ENCODE measurements at regions not wholly inside any gene's neighbourhood (a gene's known extent, or its start where the extent isn't known, plus 50 kb on each side); places are given as distances from the start of the nearest gene placed in this dataset.

DNA sequence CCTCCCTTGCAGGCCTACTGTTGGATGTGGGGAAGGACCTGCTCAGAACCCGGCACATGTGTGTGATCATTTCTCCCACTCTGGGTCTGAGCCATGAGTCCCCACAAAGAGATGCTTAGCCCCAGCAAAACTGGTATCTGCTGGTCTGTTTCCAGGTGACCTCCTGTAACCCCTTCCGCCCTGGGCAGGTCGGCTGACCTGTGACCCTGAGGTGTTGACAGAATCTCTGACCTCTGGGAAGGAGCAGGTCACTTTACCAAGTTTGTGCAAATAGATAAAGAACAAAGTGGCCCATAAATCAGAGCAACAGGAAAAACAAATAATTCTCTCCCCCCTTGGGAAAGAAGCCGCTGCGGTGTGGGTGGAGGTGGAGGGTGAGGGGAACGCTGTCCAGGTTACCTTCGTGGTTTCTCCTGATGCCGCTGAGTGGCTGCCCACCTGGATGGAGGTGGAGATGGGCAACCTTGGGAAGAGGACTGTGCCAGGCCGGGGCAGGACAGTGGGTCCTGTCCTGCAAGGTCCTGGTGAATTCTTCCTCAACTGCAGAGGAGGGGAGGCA, 174.0 kb upstream of the MYCN start:
- ATAC-seq (no peak), DNase-seq (ENCODE audit: low read depth in 1 of 2, low spot score in 1 of 2) (no peak), FAIRE-seq (no peak)
- WGBS (ENCODE audit: missing lambda C conversion rate), result 74% methylated on average over 9 of the region's 9 CpGs
- TF ChIP-seq BHLHE40 (IDR thresholded peaks at IDR 0.05; ENCODE audit: low read depth, low read length), result no peak
- TF ChIP-seq ESRRA (IDR thresholded peaks at IDR 0.05; ENCODE audit: borderline replicate concordance, low read length), result no peak
- no peak for TF ChIP-seq NPAS2 (CRISPR knock-in tag; IDR thresholded peaks at IDR 0.05; ENCODE audit: borderline replicate concordance)
- TF ChIP-seq GATA3 (IDR thresholded peaks at IDR 0.05; ENCODE audit: borderline replicate concordance), result no peak
- no peak for TF ChIP-seq ZNF302 (CRISPR knock-in tag; IDR thresholded peaks at IDR 0.05)
- TF ChIP-seq, protein P1, sequence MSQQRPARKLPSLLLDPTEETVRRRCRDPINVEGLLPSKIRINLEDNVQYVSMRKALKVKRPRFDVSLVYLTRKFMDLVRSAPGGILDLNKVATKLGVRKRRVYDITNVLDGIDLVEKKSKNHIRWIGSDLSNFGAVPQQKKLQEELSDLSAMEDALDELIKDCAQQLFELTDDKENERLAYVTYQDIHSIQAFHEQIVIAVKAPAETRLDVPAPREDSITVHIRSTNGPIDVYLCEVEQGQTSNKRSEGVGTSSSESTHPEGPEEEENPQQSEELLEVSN (IDR thresholded peaks at IDR 0.05; ENCODE audit: borderline replicate concordance, low read depth), result no peak
- no peak for TF ChIP-seq USF2 (IDR thresholded peaks at IDR 0.05)
- Histone ChIP-seq H3K4me1 (no peaks in the 10 kb centered on the region), H3K27ac (no peak overlapping the region), H3K4me2 (no peak overlapping the region), H3K9me3 (no peaks in the 10 kb centered on the region), H3K4me3 (no peak overlapping the region)
- POLR2A ChIA-PET, result no interaction called here
- CTCF ChIA-PET, result no interaction called here

DNA sequence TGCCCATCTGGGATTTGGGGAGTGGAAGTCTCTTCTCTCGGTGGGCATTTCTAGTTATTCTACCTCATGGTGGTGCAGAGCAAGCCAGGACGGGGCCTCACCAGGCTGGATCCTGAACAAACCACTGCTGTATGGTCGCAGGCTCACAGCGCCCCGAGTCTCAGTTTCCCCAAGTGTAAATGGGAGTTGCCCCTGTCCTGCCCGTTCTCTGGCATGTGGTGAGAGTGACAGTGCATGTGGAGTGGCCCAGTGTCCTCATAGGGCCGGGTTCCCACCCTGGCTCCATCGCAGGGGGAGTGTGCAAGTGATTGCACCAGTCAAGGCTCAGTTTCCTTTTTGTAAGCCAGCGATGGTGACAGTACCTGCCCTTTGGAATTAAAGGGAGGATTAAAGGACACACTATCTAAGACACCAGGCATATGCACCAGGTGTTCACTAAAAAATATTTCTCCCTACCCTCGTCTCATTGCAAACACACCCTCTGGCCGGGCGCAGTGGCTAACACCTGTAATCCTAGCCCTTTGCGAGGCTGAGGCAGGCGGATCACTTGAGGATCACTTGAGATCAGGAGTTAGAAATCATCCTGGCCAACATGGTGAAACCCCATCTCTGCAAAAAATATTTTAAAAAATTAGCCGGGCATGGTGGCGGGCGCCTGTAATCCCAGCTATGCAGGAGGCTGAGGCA, 173.3 kb upstream of the MYCN start:
- H3K4me1 ChIP-seq, result no peaks in the 10 kb centered on the region
- TF ChIP-seq, protein P2, sequence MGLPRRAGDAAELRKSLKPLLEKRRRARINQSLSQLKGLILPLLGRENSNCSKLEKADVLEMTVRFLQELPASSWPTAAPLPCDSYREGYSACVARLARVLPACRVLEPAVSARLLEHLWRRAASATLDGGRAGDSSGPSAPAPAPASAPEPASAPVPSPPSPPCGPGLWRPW (IDR thresholded peaks at IDR 0.05), result no peak
- TF ChIP-seq FOSB (CRISPR knock-in tag; IDR thresholded peaks at IDR 0.05), result no peak
- TF ChIP-seq NR3C1 (IDR thresholded peaks at IDR 0.05), result no peak
- TF ChIP-seq ZNF302 (CRISPR knock-in tag; IDR thresholded peaks at IDR 0.05), result no peak
- TF ChIP-seq BHLHE40 (IDR thresholded peaks at IDR 0.05; ENCODE audit: low read depth, low read length), result no peak
- no peak for TF ChIP-seq TFCP2L1 (CRISPR knock-in tag; IDR thresholded peaks at IDR 0.05)
- TF ChIP-seq KDM1A (IDR thresholded peaks at IDR 0.05; ENCODE audit: low read depth), result no peak
- TF ChIP-seq, protein P3, sequence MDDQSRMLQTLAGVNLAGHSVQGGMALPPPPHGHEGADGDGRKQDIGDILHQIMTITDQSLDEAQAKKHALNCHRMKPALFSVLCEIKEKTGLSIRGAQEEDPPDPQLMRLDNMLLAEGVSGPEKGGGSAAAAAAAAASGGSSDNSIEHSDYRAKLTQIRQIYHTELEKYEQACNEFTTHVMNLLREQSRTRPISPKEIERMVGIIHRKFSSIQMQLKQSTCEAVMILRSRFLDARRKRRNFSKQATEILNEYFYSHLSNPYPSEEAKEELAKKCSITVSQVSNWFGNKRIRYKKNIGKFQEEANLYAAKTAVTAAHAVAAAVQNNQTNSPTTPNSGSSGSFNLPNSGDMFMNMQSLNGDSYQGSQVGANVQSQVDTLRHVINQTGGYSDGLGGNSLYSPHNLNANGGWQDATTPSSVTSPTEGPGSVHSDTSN (IDR thresholded peaks at IDR 0.05), result no peak
- no peak for TF ChIP-seq GATA3 (IDR thresholded peaks at IDR 0.05; ENCODE audit: borderline replicate concordance)
- TF ChIP-seq MAFK (IDR thresholded peaks at IDR 0.05; ENCODE audit: partially characterized antibody), result no peak
- no peak for TF ChIP-seq POLR2AphosphoS2 (conservative IDR thresholded peaks at IDR 0.05; ENCODE audit: low read length)
- no peak for TF ChIP-seq POLR2A (IDR thresholded peaks at IDR 0.05; ENCODE audit: low read length)
- TF ChIP-seq USF2 (IDR thresholded peaks at IDR 0.05), result no peak
- FAIRE-seq (no peak), DNase-seq (ENCODE audit: low read depth in 1 of 2, low spot score in 1 of 2) (no peak), ATAC-seq (no peak)
- H3K4me3 ChIP-seq, result no peak overlapping the region
- H3K4me2 ChIP-seq, result no peak overlapping the region
- ChIA-PET CTCF (no interaction called here), POLR2A (no interaction called here)
- WGBS (ENCODE audit: missing lambda C conversion rate), result 62% methylated on average over 17 of the region's 17 CpGs
- H3K27ac ChIP-seq, result no peak overlapping the region
- no peaks in the 10 kb centered on the region for H3K9me3 ChIP-seq

- ATAC-seq (no peak), FAIRE-seq (no peak), DNase-seq (ENCODE audit: low read depth in 1 of 2, low spot score in 1 of 2) (no peak)
- H3K9me3 ChIP-seq, result no peaks in the 10 kb centered on the region
- WGBS (ENCODE audit: missing lambda C conversion rate), result 52% methylated on average over 5 of the region's 5 CpGs
- ChIA-PET POLR2A (no interaction called here), CTCF (no interaction called here)
- TF ChIP-seq HOXA7 (CRISPR knock-in tag; IDR thresholded peaks at IDR 0.05) (no peak), CHD2 (IDR thresholded peaks at IDR 0.05; ENCODE audit: low read length, partially characterized antibody) (no peak), PHF8 (IDR thresholded peaks at IDR 0.05; ENCODE audit: borderline replicate concordance, low read depth) (no peak), JUN (IDR thresholded peaks at IDR 0.05) (no peak), ZSCAN20 (CRISPR knock-in tag; IDR thresholded peaks at IDR 0.05) (no peak), MAFK (IDR thresholded peaks at IDR 0.05; ENCODE audit: partially characterized antibody) (no peak), CBX2 (IDR thresholded peaks at IDR 0.05; ENCODE audit: borderline replicate concordance, low read depth) (no peak), ZFP36 (IDR thresholded peaks at IDR 0.05; ENCODE audit: borderline replicate concordance, partially characterized antibody) (no peak), CBX8 (IDR thresholded peaks at IDR 0.05) (no peak), TFCP2L1 (CRISPR knock-in tag; IDR thresholded peaks at IDR 0.05) (no peak), EHMT2 (IDR thresholded peaks at IDR 0.05; ENCODE audit: low read depth) (no peak), FOXS1 (CRISPR knock-in tag; IDR thresholded peaks at IDR 0.05) (no peak), EHF (CRISPR knock-in tag; IDR thresholded peaks at IDR 0.05) (no peak), GATA3 (IDR thresholded peaks at IDR 0.05; ENCODE audit: borderline replicate concordance) (no peak)
- TF ChIP-seq, protein P3 (IDR thresholded peaks at IDR 0.05), result no peak
- TF ChIP-seq, protein P4, sequence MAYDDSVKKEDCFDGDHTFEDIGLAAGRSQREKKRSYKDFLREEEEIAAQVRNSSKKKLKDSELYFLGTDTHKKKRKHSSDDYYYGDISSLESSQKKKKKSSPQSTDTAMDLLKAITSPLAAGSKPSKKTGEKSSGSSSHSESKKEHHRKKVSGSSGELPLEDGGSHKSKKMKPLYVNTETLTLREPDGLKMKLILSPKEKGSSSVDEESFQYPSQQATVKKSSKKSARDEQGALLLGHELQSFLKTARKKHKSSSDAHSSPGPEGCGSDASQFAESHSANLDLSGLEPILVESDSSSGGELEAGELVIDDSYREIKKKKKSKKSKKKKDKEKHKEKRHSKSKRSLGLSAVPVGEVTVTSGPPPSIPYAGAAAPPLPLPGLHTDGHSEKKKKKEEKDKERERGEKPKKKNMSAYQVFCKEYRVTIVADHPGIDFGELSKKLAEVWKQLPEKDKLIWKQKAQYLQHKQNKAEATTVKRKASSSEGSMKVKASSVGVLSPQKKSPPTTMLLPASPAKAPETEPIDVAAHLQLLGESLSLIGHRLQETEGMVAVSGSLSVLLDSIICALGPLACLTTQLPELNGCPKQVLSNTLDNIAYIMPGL (CRISPR knock-in tag; IDR thresholded peaks at IDR 0.05; ENCODE audit: borderline replicate concordance), result no peak
- no peak overlapping the region for H3K27ac ChIP-seq
- H3K4me3 ChIP-seq, result no peak overlapping the region
- H3K4me1 ChIP-seq, result no peaks in the 10 kb centered on the region
- H3K4me2 ChIP-seq, result no peak overlapping the region
Observed at GRCh38 chr2:15767679-15768078, 172.7 kb upstream of the MYCN start.

All from A549 (cell line).